ENCODE measurements at regions not wholly inside any gene's neighbourhood (a gene's known extent, or its start where the extent isn't known, plus 50 kb on each side); places are given as distances from the start of the nearest gene placed in this dataset.

- no peak for DNase-seq (ENCODE audit: low read depth)
- TF ChIP-seq CTCF (conservative IDR thresholded peaks at IDR 0.05; ENCODE audit: low read length): no peak
- no peak overlapping the region for H3K4me3 ChIP-seq (ENCODE audit: low read length)
These were observed 59.7 kb downstream of the TEX35 start for GRCh38 chr1:178572604-178573003.

GRCh38 chr1:178573330-178573729, 60.4 kb downstream of the TEX35 start:
- TF ChIP-seq CTCF (conservative IDR thresholded peaks at IDR 0.05; ENCODE audit: low read length): no peak
- DNase-seq (ENCODE audit: low read depth): no peak
- H3K4me3 ChIP-seq (ENCODE audit: low read length): no peak overlapping the region

- TF ChIP-seq CTCF (conservative IDR thresholded peaks at IDR 0.05; ENCODE audit: low read length): no peak
- H3K4me3 ChIP-seq (ENCODE audit: low read length): no peak overlapping the region
- DNase-seq (ENCODE audit: low read depth): no peak
These were observed 61.4 kb downstream of the TEX35 start for GRCh38 chr1:178574345-178574744.

GRCh38 chr1:178575611-178576361, 62.9 kb downstream of the TEX35 start:
- no peak for DNase-seq (ENCODE audit: low read depth)
- no peak for TF ChIP-seq CTCF (conservative IDR thresholded peaks at IDR 0.05; ENCODE audit: low read length)
- H3K4me3 ChIP-seq (ENCODE audit: low read length): no peak overlapping the region

GRCh38 chr1:178576841-178577240, 63.9 kb downstream of the TEX35 start:
- no peak overlapping the region for H3K4me3 ChIP-seq (ENCODE audit: low read length)
- no peak for TF ChIP-seq CTCF (conservative IDR thresholded peaks at IDR 0.05; ENCODE audit: low read length)
- no peak for DNase-seq (ENCODE audit: low read depth)

GRCh38 chr1:178577882-178578281, 65.0 kb downstream of the TEX35 start:
- DNase-seq (ENCODE audit: low read depth): no peak
- TF ChIP-seq CTCF (conservative IDR thresholded peaks at IDR 0.05; ENCODE audit: low read length): no peak
- H3K4me3 ChIP-seq (ENCODE audit: low read length): no peak overlapping the region

GRCh38 chr1:178578541-178578940, 65.6 kb downstream of the TEX35 start:
- no peak overlapping the region for H3K4me3 ChIP-seq (ENCODE audit: low read length)

More at GRCh38 chr1:178578541-178578940, 65.6 kb downstream of the TEX35 start:
- no peak for TF ChIP-seq CTCF (conservative IDR thresholded peaks at IDR 0.05; ENCODE audit: low read length)
- no peak for DNase-seq (ENCODE audit: low read depth)
